ENCODE measurements at regions not wholly inside any gene's neighbourhood (a gene's known extent, or its start where the extent isn't known, plus 50 kb on each side); places are given as distances from the start of the nearest gene placed in this dataset.

- DNase-seq (ENCODE audit: low read depth in 4 of 4, low spot score in 3 of 4), result no peak
Measured at GRCh38 chr15:75129788-75130187, 71.9 kb upstream of the C15orf39 start.

DNA sequence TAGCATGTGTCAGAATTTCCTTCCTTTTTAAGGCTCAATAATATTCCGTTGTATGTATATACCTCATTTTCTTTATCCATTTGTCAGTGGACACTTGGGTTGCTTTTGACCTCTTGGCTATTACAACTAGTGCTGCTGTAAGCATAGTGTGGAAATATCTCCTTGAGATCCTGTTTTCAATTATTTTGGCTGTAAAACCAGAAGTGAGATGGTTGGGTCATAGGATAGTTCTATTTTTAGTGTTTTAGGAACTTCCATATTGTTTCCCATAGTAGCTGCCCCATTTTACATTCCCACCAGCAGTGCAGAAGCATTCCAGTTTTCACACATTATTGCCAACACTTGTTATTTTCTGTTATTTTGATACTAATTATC lies 70.4 kb upstream of the C15orf39 start:
- DNase-seq (ENCODE audit: low read depth in 4 of 4, low spot score in 3 of 4), result no peak

DNA sequence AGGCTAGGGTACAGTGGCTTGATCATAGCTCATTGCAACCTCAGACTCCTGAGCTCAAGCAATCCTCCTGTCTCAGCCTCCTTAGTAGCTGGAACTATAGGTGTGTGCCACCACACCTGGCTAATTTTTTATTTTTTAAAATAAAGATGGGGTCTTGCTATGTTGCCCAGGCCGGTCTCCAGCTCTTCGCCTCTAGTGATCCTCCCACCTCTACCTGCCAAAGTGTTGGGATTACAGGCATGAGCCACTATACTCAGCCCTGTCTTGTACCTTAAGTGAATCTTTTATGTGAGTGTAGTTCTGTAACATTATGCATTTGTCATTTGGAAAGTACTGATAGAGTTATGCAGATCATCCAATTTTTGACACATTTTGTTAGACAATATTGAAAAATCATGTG lies 66.9 kb upstream of the C15orf39 start:
- DNase-seq (ENCODE audit: low read depth in 4 of 4, low spot score in 3 of 4), result no peak

- DNase-seq (ENCODE audit: low read depth in 4 of 4, low spot score in 3 of 4), result no peak
Measured at GRCh38 chr15:75136118-75136517, 65.6 kb upstream of the C15orf39 start.

- no peak for DNase-seq (ENCODE audit: low read depth in 4 of 4, low spot score in 3 of 4)
Measured at GRCh38 chr15:75136758-75137157, 64.9 kb upstream of the C15orf39 start.

GRCh38 chr15:75138016-75138999 lies 63.4 kb upstream of the C15orf39 start:
- DNase-seq (ENCODE audit: low read depth in 4 of 4, low spot score in 3 of 4), result no peak

GRCh38 chr15:75140080-75140879 lies 61.4 kb upstream of the C15orf39 start:
- no peak for DNase-seq (ENCODE audit: low read depth in 4 of 4, low spot score in 3 of 4)

GRCh38 chr15:75142499-75142898 lies 59.2 kb upstream of the C15orf39 start:
- no peak for DNase-seq (ENCODE audit: low read depth in 4 of 4, low spot score in 3 of 4)

- no peak for DNase-seq (ENCODE audit: low read depth in 4 of 4, low spot score in 3 of 4)
Measured at GRCh38 chr15:75143738-75144334, 57.8 kb upstream of the C15orf39 start.

DNA sequence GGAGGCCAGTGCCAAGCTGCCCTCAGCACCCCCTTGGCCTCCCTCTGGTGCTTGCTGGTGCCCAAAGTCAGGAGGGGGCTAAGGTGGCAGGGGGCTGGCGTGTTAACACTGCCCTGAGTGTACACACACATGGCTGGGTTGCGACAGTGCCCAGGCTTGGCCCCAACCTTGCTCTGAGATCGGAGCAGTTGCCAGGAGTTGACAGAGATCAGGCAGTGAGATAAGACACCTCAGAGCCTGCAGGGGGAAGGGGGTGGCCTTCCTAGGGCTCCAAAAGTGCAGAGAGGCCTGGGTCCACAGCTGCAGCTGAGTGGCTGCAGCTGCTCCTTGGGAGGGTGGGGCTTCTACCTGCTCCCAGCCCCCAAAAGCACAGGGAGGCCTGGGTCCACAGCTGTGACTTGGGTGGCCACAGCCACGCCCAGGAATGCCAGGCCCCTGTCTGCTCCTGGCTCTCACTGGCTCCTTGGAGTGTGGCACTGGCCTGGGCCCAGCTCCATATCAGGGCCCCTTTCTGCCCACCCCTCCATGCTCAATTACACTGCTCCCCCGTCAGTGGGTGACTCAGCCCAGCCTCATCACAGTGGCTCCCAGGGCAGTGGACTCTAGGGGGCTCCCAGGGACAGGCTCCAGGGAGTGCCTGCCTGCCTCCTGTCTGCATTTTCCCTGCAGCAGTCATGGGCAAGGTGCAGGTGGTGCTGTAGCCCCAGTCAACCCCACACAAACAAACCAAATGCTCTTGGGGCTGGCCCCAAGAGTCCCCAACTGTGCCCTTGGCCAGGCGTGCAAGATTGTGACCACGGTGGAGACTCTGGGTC lies 56.4 kb upstream of the C15orf39 start:
- no peak for DNase-seq (ENCODE audit: low read depth in 4 of 4, low spot score in 3 of 4)

GRCh38 chr15:75148280-75148679 lies 53.4 kb upstream of the C15orf39 start:
- DNase-seq (ENCODE audit: low read depth in 4 of 4, low spot score in 3 of 4), result no peak

DNA sequence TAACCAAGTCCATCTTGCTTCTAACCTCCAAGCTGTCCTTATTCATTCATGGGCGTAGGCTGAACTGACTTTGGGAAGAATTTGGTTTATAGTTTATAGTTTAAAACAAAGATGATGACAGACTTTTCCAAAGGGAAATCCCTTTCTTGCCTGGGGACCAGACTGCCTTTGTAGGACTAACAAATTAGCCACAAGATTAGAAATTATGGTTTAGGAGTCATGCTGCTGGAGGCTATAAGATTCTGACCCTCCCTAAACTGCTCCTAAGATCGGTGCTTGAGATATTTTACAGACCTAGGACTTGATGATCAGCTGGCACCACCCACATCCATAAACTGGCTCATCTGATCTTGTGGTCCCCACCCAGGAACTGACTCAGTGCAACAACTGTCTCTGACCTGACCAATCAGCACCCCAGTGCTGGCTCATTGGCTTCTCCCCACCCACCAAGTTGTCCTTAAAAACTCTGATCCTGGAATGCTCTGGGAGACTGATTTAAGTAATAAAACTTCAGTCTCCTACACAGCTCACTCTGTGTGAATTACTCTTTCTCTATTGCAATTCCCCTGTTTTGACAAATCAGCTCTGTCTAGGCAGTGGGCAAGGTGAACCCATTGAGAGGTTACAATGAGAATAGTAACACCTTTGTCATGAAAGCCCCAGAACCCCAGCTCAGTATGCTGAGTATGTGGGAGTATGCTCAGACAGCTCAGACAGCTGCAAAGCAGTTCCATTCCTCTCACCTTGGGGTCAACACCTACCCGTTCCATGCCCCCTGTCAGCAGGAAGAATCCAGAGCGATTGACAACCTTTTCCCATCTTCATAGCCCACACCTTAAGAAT lies 51.6 kb upstream of the C15orf39 start:
- DNase-seq (ENCODE audit: low read depth in 4 of 4, low spot score in 3 of 4), result no peak

- DNase-seq (ENCODE audit: low read depth in 4 of 4, low spot score in 3 of 4), result no peak
Measured at GRCh38 chr15:75151214-75152128, 50.2 kb upstream of the C15orf39 start.
